GM23338 (cell line): ENCODE measurements at regions not wholly inside any gene's neighbourhood (a gene's known extent, or its start where the extent isn't known, plus 50 kb on each side); places are given as distances from the start of the nearest gene placed in this dataset.

Experiments
- ATAC-seq: fragments of 200-7000 bp; cut with Tn5 transposase; 3 replicates; pipeline ENCODE4 v1.9.1; 2020
- DNase-seq: peaks from one replicate; pipeline ENCODE4 v3.0.0-alpha.2; 2015; ENCODE audit warnings: low spot score
- H2AFZ ChIP-seq: fragments of 200-600 bp; sonication (generic); 2 replicates; pipeline ENCODE4 v1.8.0; 2016; ENCODE audit warnings: antibody characterized with exemption, mild to moderate bottlenecking, moderate library complexity
- H3F3A ChIP-seq: fragments of 200-600 bp; sonication (generic); replicated peaks from 2 replicates; pipeline ENCODE4 v1.8.0; 2017; ENCODE audit warnings: antibody characterized with exemption, mixed run types, low read depth
- H3K27ac ChIP-seq: fragments of 200-600 bp; sonication (generic); 2 replicates; pipeline ENCODE4 v1.6.1; 2016; ENCODE audit warnings: low read depth
- H3K27me3 ChIP-seq: fragments of 200-600 bp; sonication (generic); 2 replicates; pipeline ENCODE4 v1.8.0; 2016; ENCODE audit warnings: mild to moderate bottlenecking, mixed run types, moderate library complexity; ENCODE audit not compliant: insufficient read depth
- H3K36me3 ChIP-seq: fragments of 200-600 bp; sonication (generic); 2 replicates; pipeline ENCODE4 v1.8.0; 2016; ENCODE audit warnings: mild to moderate bottlenecking; ENCODE audit not compliant: insufficient read depth
- H3K4me1 ChIP-seq: fragments of 200-600 bp; sonication (generic); 2 replicates; pipeline ENCODE4 v1.8.0; 2016; ENCODE audit warnings: mild to moderate bottlenecking, moderate library complexity; ENCODE audit not compliant: insufficient read depth
- H3K4me2 ChIP-seq: fragments of 200-600 bp; sonication (generic); 2 replicates; pipeline ENCODE4 v1.7.1; 2017; ENCODE audit warnings: mixed run types
- H3K4me3 ChIP-seq: fragments of 200-600 bp; sonication (generic); 2 replicates; pipeline ENCODE4 v1.6.1; 2016; ENCODE audit warnings: mixed run types
- H3K79me2 ChIP-seq: fragments of 200-600 bp; sonication (generic); replicated peaks from 2 replicates; pipeline ENCODE4 v1.8.0; 2017; ENCODE audit warnings: mild to moderate bottlenecking; ENCODE audit not compliant: insufficient read depth
- H3K9me2 ChIP-seq: fragments of 200-600 bp; sonication (generic); 2 replicates; pipeline ENCODE4 v1.8.0; 2017; ENCODE audit not compliant: insufficient read depth
- H4K20me1 ChIP-seq: fragments of 200-600 bp; sonication (generic); replicated peaks from 2 replicates; pipeline ENCODE4 v1.8.0; 2017; ENCODE audit warnings: mild to moderate bottlenecking; ENCODE audit not compliant: insufficient read depth
- H3K27ac Mint-ChIP-seq: 2 replicates; pipeline ENCODE4 v1.8.0; 2020; ENCODE audit warnings: inconsistent platforms, mild to moderate bottlenecking, moderate library complexity, mixed read lengths
- H3K27me3 Mint-ChIP-seq: 3 replicates; pipeline ENCODE4 v1.8.0; 2022; ENCODE audit warnings: low read depth, mild to moderate bottlenecking, moderate library complexity, mixed read lengths, inconsistent platforms; ENCODE audit not compliant: insufficient read depth, poor library complexity
- H3K36me3 Mint-ChIP-seq: 3 replicates; pipeline ENCODE4 v1.8.0; 2021; ENCODE audit warnings: low read depth, mild to moderate bottlenecking, inconsistent platforms, moderate library complexity, mixed read lengths
- H3K4me1 Mint-ChIP-seq: 3 replicates; pipeline ENCODE4 v1.8.0; 2020; ENCODE audit warnings: mild to moderate bottlenecking, inconsistent platforms, mixed read lengths
- H3K4me3 Mint-ChIP-seq: 3 replicates; pipeline ENCODE4 v1.8.0; 2021; ENCODE audit warnings: moderate library complexity, mild to moderate bottlenecking, inconsistent platforms, mixed read lengths
- H3K9me3 Mint-ChIP-seq: 3 replicates; pipeline ENCODE4 v1.8.0; 2020; ENCODE audit warnings: moderate library complexity, mild to moderate bottlenecking, inconsistent platforms, mixed read lengths
- CREB1 ChIP-seq: fragments of 250-450 bp; sonication (Bioruptor Pico); IDR thresholded peaks from 2 replicates; pipeline ENCODE4 v1.5.0; 2020; ENCODE audit warnings: low read depth, mild to moderate bottlenecking, moderate library complexity
- EZH2phosphoT487 ChIP-seq: fragments of 200-600 bp; sonication (generic); IDR thresholded peaks from one replicate; pipeline ENCODE4 v1.8.1; 2018; ENCODE audit warnings: antibody characterized with exemption; ENCODE audit not compliant: unreplicated experiment
- NANOG ChIP-seq: IDR thresholded peaks from 2 replicates; pipeline ENCODE4 v1.6.1; 2016; ENCODE audit warnings: antibody characterized with exemption, borderline replicate concordance
- STAT1 ChIP-seq: IDR thresholded peaks from one replicate; pipeline ENCODE4 v1.6.1; 2016; ENCODE audit warnings: antibody characterized with exemption; ENCODE audit not compliant: unreplicated experiment
- ZNF331 ChIP-seq: fragments of 250-450 bp; sonication (Bioruptor Pico); IDR thresholded peaks from 2 replicates; pipeline ENCODE4 v1.5.0; 2020; ENCODE audit warnings: low read depth, mild to moderate bottlenecking, moderate library complexity
- TF ChIP-seq, protein P1 (sequence below): IDR thresholded peaks from one replicate; pipeline ENCODE4 v1.6.1; 2018; ENCODE audit warnings: antibody characterized with exemption; ENCODE audit not compliant: unreplicated experiment
- TF ChIP-seq, protein P2 (sequence below): fragments of 250-450 bp; sonication (Bioruptor Pico); IDR thresholded peaks from 2 replicates; pipeline ENCODE4 v1.5.0; 2020; ENCODE audit warnings: mild to moderate bottlenecking, moderate library complexity
- TF ChIP-seq, protein P3 (sequence below): IDR thresholded peaks from 2 replicates; pipeline ENCODE4 v1.6.1; 2016; ENCODE audit warnings: antibody characterized with exemption

DNA sequence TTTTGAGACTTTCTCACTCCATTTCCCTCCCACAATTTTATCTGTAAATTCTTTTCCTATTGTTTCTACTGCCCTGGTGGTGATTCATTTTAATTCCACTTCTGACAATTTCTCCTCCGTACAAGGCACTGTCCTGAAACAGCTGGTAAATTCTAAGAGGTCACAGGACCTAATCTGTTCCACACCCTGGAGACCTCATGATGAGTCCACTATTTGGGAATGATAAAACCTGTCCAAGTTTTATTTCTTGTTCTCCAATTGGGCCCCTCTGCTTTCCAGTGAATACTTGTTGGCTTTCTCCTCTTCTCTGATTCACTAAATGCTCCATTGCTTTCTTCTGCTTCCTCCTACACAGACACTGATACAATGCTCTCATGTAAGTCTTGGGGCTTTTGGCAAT lies 343.1 kb upstream of the DUSP10 start (continued):
- TF ChIP-seq, protein P1, sequence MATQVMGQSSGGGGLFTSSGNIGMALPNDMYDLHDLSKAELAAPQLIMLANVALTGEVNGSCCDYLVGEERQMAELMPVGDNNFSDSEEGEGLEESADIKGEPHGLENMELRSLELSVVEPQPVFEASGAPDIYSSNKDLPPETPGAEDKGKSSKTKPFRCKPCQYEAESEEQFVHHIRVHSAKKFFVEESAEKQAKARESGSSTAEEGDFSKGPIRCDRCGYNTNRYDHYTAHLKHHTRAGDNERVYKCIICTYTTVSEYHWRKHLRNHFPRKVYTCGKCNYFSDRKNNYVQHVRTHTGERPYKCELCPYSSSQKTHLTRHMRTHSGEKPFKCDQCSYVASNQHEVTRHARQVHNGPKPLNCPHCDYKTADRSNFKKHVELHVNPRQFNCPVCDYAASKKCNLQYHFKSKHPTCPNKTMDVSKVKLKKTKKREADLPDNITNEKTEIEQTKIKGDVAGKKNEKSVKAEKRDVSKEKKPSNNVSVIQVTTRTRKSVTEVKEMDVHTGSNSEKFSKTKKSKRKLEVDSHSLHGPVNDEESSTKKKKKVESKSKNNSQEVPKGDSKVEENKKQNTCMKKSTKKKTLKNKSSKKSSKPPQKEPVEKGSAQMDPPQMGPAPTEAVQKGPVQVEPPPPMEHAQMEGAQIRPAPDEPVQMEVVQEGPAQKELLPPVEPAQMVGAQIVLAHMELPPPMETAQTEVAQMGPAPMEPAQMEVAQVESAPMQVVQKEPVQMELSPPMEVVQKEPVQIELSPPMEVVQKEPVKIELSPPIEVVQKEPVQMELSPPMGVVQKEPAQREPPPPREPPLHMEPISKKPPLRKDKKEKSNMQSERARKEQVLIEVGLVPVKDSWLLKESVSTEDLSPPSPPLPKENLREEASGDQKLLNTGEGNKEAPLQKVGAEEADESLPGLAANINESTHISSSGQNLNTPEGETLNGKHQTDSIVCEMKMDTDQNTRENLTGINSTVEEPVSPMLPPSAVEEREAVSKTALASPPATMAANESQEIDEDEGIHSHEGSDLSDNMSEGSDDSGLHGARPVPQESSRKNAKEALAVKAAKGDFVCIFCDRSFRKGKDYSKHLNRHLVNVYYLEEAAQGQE, result no peak
- no peak for TF ChIP-seq CREB1 (CRISPR knock-in tag)
- TF ChIP-seq, protein P2, sequence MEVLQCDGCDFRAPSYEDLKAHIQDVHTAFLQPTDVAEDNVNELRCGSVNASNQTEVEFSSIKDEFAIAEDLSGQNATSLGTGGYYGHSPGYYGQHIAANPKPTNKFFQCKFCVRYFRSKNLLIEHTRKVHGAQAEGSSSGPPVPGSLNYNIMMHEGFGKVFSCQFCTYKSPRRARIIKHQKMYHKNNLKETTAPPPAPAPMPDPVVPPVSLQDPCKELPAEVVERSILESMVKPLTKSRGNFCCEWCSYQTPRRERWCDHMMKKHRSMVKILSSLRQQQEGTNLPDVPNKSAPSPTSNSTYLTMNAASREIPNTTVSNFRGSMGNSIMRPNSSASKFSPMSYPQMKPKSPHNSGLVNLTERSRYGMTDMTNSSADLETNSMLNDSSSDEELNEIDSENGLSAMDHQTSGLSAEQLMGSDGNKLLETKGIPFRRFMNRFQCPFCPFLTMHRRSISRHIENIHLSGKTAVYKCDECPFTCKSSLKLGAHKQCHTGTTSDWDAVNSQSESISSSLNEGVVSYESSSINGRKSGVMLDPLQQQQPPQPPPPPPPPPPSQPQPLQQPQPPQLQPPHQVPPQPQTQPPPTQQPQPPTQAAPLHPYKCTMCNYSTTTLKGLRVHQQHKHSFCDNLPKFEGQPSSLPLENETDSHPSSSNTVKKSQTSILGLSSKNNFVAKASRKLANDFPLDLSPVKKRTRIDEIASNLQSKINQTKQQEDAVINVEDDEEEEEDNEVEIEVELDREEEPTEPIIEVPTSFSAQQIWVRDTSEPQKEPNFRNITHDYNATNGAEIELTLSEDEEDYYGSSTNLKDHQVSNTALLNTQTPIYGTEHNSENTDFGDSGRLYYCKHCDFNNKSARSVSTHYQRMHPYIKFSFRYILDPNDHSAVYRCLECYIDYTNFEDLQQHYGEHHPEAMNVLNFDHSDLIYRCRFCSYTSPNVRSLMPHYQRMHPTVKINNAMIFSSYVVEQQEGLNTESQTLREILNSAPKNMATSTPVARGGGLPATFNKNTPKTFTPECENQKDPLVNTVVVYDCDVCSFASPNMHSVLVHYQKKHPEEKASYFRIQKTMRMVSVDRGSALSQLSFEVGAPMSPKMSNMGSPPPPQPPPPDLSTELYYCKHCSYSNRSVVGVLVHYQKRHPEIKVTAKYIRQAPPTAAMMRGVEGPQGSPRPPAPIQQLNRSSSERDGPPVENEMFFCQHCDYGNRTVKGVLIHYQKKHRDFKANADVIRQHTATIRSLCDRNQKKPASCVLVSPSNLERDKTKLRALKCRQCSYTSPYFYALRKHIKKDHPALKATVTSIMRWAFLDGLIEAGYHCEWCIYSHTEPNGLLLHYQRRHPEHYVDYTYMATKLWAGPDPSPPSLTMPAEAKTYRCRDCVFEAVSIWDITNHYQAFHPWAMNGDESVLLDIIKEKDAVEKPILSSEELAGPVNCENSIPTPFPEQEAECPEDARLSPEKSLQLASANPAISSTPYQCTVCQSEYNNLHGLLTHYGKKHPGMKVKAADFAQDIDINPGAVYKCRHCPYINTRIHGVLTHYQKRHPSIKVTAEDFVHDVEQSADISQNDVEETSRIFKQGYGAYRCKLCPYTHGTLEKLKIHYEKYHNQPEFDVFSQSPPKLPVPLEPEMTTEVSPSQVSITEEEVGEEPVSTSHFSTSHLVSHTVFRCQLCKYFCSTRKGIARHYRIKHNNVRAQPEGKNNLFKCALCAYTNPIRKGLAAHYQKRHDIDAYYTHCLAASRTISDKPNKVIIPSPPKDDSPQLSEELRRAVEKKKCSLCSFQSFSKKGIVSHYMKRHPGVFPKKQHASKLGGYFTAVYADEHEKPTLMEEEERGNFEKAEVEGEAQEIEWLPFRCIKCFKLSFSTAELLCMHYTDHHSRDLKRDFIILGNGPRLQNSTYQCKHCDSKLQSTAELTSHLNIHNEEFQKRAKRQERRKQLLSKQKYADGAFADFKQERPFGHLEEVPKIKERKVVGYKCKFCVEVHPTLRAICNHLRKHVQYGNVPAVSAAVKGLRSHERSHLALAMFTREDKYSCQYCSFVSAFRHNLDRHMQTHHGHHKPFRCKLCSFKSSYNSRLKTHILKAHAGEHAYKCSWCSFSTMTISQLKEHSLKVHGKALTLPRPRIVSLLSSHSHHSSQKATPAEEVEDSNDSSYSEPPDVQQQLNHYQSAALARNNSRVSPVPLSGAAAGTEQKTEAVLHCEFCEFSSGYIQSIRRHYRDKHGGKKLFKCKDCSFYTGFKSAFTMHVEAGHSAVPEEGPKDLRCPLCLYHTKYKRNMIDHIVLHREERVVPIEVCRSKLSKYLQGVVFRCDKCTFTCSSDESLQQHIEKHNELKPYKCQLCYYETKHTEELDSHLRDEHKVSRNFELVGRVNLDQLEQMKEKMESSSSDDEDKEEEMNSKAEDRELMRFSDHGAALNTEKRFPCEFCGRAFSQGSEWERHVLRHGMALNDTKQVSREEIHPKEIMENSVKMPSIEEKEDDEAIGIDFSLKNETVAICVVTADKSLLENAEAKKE (CRISPR knock-in tag), result no peak
- no peak for TF ChIP-seq STAT1

DNA sequence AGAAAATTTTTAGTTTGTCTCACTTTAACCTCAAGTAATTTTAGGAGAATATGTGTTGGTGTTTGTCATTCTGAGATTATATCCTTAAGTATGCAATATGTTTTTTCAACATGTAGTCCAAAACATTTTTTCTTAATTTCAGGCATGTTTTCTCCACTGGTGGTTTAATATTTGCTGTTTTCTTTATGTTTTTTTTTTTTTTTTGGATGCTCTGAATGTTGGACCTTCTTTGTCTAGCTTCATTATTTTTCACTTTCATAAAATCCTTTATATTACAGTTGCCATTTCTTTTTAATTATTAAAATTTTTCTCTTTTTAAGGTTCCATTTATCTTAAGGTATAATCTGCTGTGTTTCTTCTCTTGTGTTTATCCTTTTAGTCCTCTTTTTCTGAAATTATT lies 342.2 kb upstream of the DUSP10 start:
- DNase-seq, result no peak
- no peaks in the 10 kb centered on the region for H3K79me2 ChIP-seq
- H3K4me1 ChIP-seq, result no peaks in the 10 kb centered on the region
- H3K4me1 Mint-ChIP-seq, result no peaks in the 10 kb centered on the region
- H3K4me3 ChIP-seq, result no peak overlapping the region
- H3K9me2 ChIP-seq, result no peaks in the 10 kb centered on the region; the same call in 1 of the 2 replicates
- H3K27ac ChIP-seq, result no peak overlapping the region
- H3F3A ChIP-seq, result no peaks in the 10 kb centered on the region
- H2AFZ ChIP-seq, result no peak overlapping the region
- H4K20me1 ChIP-seq, result no peaks in the 10 kb centered on the region
- ATAC-seq, result no peak
- no peaks in the 10 kb centered on the region for H3K27me3 ChIP-seq
- no peak overlapping the region for H3K27ac Mint-ChIP-seq
- no peaks in the 10 kb centered on the region for H3K36me3 ChIP-seq
- H3K4me3 Mint-ChIP-seq, result no peak overlapping the region
- H3K36me3 Mint-ChIP-seq, result peaks cover 4% of the 10 kb centered on the region; the same call in 1 of the 3 replicates
- H3K9me3 Mint-ChIP-seq, result no peaks in the 10 kb centered on the region; the same call in 1 of the 3 replicates
- H3K4me2 ChIP-seq, result no peak overlapping the region
- H3K27me3 Mint-ChIP-seq, result no peaks in the 10 kb centered on the region
- TF ChIP-seq NANOG (no peak), ZNF331 (CRISPR knock-in tag) (no peak), EZH2phosphoT487 (no peak)
- TF ChIP-seq, protein P3, sequence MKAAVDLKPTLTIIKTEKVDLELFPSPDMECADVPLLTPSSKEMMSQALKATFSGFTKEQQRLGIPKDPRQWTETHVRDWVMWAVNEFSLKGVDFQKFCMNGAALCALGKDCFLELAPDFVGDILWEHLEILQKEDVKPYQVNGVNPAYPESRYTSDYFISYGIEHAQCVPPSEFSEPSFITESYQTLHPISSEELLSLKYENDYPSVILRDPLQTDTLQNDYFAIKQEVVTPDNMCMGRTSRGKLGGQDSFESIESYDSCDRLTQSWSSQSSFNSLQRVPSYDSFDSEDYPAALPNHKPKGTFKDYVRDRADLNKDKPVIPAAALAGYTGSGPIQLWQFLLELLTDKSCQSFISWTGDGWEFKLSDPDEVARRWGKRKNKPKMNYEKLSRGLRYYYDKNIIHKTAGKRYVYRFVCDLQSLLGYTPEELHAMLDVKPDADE, result no peak
